ENCODE measurements at regions not wholly inside any gene's neighbourhood (a gene's known extent, or its start where the extent isn't known, plus 50 kb on each side); places are given as distances from the start of the nearest gene placed in this dataset.

GRCh38 chr12:13350381-13350780 is 153.9 kb downstream of the EMP1 start:
- peak; percentile 25; the same call in 1 of the 2 replicates for TF ChIP-seq MAFK (IDR thresholded peaks at IDR 0.05; ENCODE audit: low read depth, low read length)
- no peak for TF ChIP-seq MXI1 (IDR thresholded peaks at IDR 0.05; ENCODE audit: borderline replicate concordance, low read depth, low read length)
- TF ChIP-seq FOS (IDR thresholded peaks at IDR 0.05; ENCODE audit: low read depth, low read length), result no peak
- Histone ChIP-seq H3K56ac (ENCODE audit: extremely low read depth, insufficient read depth, low read length) (no peak overlapping the region), H2BK15ac (ENCODE audit: low read depth, low read length) (no peak overlapping the region), H2AFZ (replicated peaks; ENCODE audit: low read length, poor library complexity) (no peak overlapping the region), H3K4me1 (ENCODE audit: control insufficient read depth, insufficient read depth, low read length) (0 out of 2 replicates have a peak, but pooled peaks cover 3% of the 10 kb centered on the region), H3K4me3 (ENCODE audit: insufficient read depth, low read depth, low read length) (no peak overlapping the region), H2BK120ac (ENCODE audit: low read depth, low read length) (no peak overlapping the region), H2AK9ac (replicated peaks; ENCODE audit: low read depth, low read length, poor library complexity) (no peak overlapping the region), H2AK5ac (ENCODE audit: low read depth, low read length) (no peak overlapping the region), H4K8ac (ENCODE audit: low read depth in 2 of 2, low read length in 2 of 2) (no peak overlapping the region), H3K79me1 (ENCODE audit: low read depth in 1 of 2, low read length in 2 of 2) (no peaks in the 10 kb centered on the region), H3K27me3 (ENCODE audit: control insufficient read depth, insufficient read depth, low read length) (no peaks in the 10 kb centered on the region), H3K9me3 (ENCODE audit: control insufficient read depth, insufficient read depth, low read length) (no peaks in the 10 kb centered on the region), H3K4ac (ENCODE audit: low read depth, low read length) (no peak overlapping the region), H2BK5ac (ENCODE audit: low read depth, low read length, poor library complexity, severe bottlenecking) (no peak overlapping the region), H3K18ac (ENCODE audit: low read depth, low read length) (no peak overlapping the region), H3K23ac (ENCODE audit: low read depth, low read length) (no peak overlapping the region), H3K14ac (replicated peaks; ENCODE audit: low read depth, low read length) (no peak overlapping the region), H3K9ac (ENCODE audit: low read depth, low read length) (no peak overlapping the region), H3K27ac (ENCODE audit: insufficient read depth, low read length) (no peak overlapping the region), H3K36me3 (ENCODE audit: control insufficient read depth, insufficient read depth, low read length) (no peaks in the 10 kb centered on the region), H4K91ac (ENCODE audit: insufficient read depth, low read depth, low read length) (no peak overlapping the region), H3K4me2 (ENCODE audit: low read depth, low read length) (no peak overlapping the region), H3K9me1 (ENCODE audit: insufficient read depth, low read length) (no peaks in the 10 kb centered on the region), H4K5ac (ENCODE audit: low read depth, low read length) (no peak overlapping the region), H2BK20ac (ENCODE audit: low read depth, low read length) (no peak overlapping the region), H4K20me1 (ENCODE audit: insufficient read depth, low read length) (no peaks in the 10 kb centered on the region)
- intact Hi-C loops (cut with micrococcal nuclease) (no loop called here), in situ Hi-C loops (cut with MboI; ENCODE audit: low sequenced_read_pairs) (no loop called here), dilution Hi-C loops (cut with HindIII; ENCODE audit: low sequenced_read_pairs, unreplicated experiment) (no loop called here)
- ChIA-PET CTCF (no interaction called here), POLR2A (ENCODE audit: unreplicated experiment) (no interaction called here)
- ATAC-seq (ENCODE audit: low read depth) (no peak), DNase-seq (no peak)
- no TSS peak for BruUV-seq (replicated peaks)
- WGBS, 2 experiments (ENCODE audit: extremely low coverage in 2 of 2, insufficient read length in 1 of 2), result no CpG with 5 or more reads among the region's 2 CpGs

All from IMR-90 (cell line).